ENCODE measurements at regions not wholly inside any gene's neighbourhood (a gene's known extent, or its start where the extent isn't known, plus 50 kb on each side); places are given as distances from the start of the nearest gene placed in this dataset.

DNA sequence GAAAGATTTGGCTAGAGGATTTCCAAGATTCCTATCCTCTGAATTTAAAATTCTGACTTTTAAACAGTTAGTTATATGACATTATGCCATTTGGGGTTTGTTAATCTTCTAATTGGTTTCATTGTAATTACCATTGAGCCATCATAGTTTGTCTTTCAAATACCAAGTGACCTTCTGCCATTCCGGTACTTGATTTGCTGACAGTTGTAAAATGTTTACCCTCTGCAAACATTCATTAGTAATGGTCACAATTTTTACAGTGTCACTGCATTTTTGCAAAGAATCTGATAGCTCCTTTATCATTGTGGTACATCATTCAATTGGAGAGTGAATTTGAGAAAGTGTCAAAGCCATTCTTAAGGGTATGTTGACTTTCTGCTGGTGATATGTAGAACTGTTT lies 645.0 kb upstream of the TBL1XR1 start:
- Mint-ChIP-seq H3K4me3 (ENCODE audit: low read depth, unreplicated experiment) (no peak overlapping the region), H3K36me3 (ENCODE audit: insufficient read depth, unreplicated experiment) (no peaks in the 10 kb centered on the region), H3K9me3 (ENCODE audit: low read depth, unreplicated experiment) (no peaks in the 10 kb centered on the region), H3K27me3 (ENCODE audit: unreplicated experiment) (no peaks in the 10 kb centered on the region), H3K27ac (ENCODE audit: unreplicated experiment) (no peak overlapping the region), H3K4me1 (ENCODE audit: low read depth, unreplicated experiment) (no peaks in the 10 kb centered on the region)
- no peak for DNase-seq
- no TSS peak for BruUV-seq (replicated peaks)
- intact Hi-C loops (cut with micrococcal nuclease; ENCODE audit: unreplicated experiment), result no loop called here
- CTCF ChIA-PET, result interaction anchor here (1.4 kb wide), 1 partner anchor 9 kb away, joined by 6 read pairs; no protein-coding TSS in a partner anchor
- TF ChIP-seq, protein P1, sequence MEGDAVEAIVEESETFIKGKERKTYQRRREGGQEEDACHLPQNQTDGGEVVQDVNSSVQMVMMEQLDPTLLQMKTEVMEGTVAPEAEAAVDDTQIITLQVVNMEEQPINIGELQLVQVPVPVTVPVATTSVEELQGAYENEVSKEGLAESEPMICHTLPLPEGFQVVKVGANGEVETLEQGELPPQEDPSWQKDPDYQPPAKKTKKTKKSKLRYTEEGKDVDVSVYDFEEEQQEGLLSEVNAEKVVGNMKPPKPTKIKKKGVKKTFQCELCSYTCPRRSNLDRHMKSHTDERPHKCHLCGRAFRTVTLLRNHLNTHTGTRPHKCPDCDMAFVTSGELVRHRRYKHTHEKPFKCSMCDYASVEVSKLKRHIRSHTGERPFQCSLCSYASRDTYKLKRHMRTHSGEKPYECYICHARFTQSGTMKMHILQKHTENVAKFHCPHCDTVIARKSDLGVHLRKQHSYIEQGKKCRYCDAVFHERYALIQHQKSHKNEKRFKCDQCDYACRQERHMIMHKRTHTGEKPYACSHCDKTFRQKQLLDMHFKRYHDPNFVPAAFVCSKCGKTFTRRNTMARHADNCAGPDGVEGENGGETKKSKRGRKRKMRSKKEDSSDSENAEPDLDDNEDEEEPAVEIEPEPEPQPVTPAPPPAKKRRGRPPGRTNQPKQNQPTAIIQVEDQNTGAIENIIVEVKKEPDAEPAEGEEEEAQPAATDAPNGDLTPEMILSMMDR (IDR thresholded peaks at IDR 0.05; ENCODE audit: unreplicated experiment), result no peak

DNA sequence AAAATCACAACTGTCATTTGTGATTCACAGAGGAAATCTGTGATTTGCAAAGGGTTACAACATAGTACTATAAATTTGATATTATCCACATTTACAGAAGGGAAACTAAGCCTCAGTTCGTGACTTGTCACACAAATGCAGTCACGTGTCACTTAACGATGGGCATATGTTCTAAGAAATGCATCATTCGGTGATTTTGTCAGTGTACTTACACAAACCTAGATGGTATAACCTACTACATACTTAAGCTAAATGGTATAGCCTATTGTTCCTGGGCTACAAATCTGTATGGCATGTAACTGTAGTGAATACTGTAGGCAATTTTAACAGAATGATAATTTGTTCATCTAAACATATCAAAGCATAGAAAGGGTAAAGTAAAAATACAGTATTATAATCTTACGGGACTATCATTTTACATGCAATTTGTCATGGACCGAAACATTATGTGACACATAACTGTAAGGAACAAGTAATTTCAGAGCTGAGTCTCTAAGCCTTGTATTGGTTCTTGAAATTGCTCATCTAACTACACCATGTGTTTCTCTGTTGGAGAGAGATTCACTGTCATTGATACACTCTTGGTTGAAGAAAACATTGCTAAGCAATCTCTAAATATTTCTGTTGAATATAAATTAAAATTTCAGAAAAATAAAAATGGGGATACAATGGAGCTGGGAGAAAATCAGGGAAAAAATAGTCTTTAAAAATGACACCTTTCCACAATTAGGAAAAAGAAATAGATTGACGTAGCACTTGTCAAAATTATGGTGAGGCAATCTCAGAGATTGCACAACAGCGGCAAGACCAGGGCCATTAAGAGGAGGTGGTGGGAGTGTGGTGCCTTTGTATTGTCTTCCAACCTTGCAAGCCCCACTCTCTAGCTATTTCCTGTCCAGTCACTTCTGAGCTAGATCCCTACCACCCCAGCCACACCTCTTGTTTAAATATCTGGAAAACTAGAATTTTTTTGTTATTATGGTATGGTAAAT lies 645.8 kb upstream of the TBL1XR1 start:
- H3K9me3 Mint-ChIP-seq (ENCODE audit: low read depth, unreplicated experiment), result no peaks in the 10 kb centered on the region
- H3K36me3 Mint-ChIP-seq (ENCODE audit: insufficient read depth, unreplicated experiment), result no peaks in the 10 kb centered on the region
- intact Hi-C loops (cut with micrococcal nuclease; ENCODE audit: unreplicated experiment), result no loop called here
- no peak overlapping the region for H3K27ac Mint-ChIP-seq (ENCODE audit: unreplicated experiment)
- TF ChIP-seq, protein P1 (IDR thresholded peaks at IDR 0.05; ENCODE audit: unreplicated experiment), result no peak
- H3K4me1 Mint-ChIP-seq (ENCODE audit: low read depth, unreplicated experiment), result no peaks in the 10 kb centered on the region
- H3K27me3 Mint-ChIP-seq (ENCODE audit: unreplicated experiment), result no peaks in the 10 kb centered on the region
- CTCF ChIA-PET, result interaction anchor here (0.6 kb wide), 2 partner anchors 154 to 581 kb away, joined by 3 read pairs; no protein-coding TSS in a partner anchor
- no TSS peak for BruUV-seq (replicated peaks)
- no peak overlapping the region for H3K4me3 Mint-ChIP-seq (ENCODE audit: low read depth, unreplicated experiment)
- no peak for DNase-seq

DNA sequence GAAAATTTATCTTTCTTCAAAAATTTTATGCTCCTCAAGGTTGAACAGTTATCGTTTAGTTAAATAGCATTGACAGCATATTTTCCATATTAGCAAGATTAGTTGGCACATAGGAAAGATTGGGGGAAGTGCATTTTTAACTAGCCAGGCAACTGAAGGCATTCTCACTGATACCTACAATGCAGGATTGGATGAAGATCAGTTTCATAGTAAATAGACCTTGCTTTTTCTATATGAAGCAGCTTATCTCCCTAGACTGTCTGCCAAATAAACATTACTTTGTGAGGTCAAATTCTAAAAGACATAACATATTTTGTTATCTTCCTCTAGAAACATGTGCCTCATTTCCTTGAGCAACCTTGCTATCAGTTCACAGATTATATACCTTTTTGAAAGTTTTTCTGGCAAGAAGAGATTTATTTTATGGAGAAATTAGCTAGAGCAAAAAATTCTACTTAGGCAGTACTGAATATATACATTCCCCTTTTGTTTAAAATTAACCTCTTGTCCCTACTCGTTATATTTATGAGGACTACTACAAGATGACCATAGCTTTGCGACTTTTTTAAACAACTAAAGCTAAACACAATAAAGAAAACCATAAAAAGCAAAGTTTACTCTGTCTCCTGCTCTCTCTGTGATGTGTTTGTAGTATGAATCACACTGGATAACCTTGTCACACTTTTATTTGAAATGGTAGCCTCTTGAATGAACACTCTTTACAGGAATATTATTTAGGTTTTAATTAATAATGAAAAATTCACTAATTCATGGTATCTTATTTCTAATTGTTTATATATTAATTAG lies 654.9 kb upstream of the TBL1XR1 start:
- DNase-seq, result no peak
- Mint-ChIP-seq H3K4me3 (ENCODE audit: low read depth, unreplicated experiment) (no peak overlapping the region), H3K9me3 (ENCODE audit: low read depth, unreplicated experiment) (peaks cover under 1% of the 10 kb centered on the region), H3K4me1 (ENCODE audit: low read depth, unreplicated experiment) (peaks cover 10% of the 10 kb centered on the region), H3K27me3 (ENCODE audit: unreplicated experiment) (no peaks in the 10 kb centered on the region), H3K36me3 (ENCODE audit: insufficient read depth, unreplicated experiment) (no peaks in the 10 kb centered on the region), H3K27ac (ENCODE audit: unreplicated experiment) (no peak overlapping the region)
- intact Hi-C loops (cut with micrococcal nuclease; ENCODE audit: unreplicated experiment), result no loop called here
- TF ChIP-seq, protein P1 (IDR thresholded peaks at IDR 0.05; ENCODE audit: unreplicated experiment), result no peak
- BruUV-seq (replicated peaks), result no TSS peak
- CTCF ChIA-PET, result interaction anchor here (0.6 kb wide), 1 partner anchor 233 kb away, joined by 3 read pairs; no protein-coding TSS in a partner anchor

DNA sequence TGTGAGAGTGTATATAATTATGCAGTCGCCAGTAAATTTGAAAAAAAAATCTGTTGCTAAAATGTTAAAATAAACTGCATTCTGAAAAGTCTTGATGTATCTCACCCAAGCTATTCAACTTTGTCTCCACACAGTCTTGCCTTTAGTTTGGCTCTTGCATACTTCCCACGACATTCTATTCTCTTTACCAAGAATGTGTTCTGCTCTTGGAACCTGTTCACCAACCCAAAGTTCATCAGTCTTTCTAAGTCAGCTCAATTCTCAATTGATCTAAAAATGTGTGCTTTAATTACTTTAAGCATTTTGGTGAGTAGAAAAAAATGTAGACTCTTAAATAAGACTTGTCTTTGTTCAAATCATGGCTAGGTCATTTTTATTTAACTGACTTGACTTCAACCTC lies 657.7 kb upstream of the TBL1XR1 start:
- H3K4me1 Mint-ChIP-seq (ENCODE audit: low read depth, unreplicated experiment), result peaks cover 10% of the 10 kb centered on the region
- H3K36me3 Mint-ChIP-seq (ENCODE audit: insufficient read depth, unreplicated experiment), result no peaks in the 10 kb centered on the region
- intact Hi-C loops (cut with micrococcal nuclease; ENCODE audit: unreplicated experiment), result no loop called here
- H3K9me3 Mint-ChIP-seq (ENCODE audit: low read depth, unreplicated experiment), result peaks cover 12% of the 10 kb centered on the region
- no TSS peak for BruUV-seq (replicated peaks)
- no peak for DNase-seq
- H3K27me3 Mint-ChIP-seq (ENCODE audit: unreplicated experiment), result no peaks in the 10 kb centered on the region
- no peak overlapping the region for H3K27ac Mint-ChIP-seq (ENCODE audit: unreplicated experiment)
- TF ChIP-seq, protein P1 (IDR thresholded peaks at IDR 0.05; ENCODE audit: unreplicated experiment), result no peak
- CTCF ChIA-PET, result no interaction called here
- no peak overlapping the region for H3K4me3 Mint-ChIP-seq (ENCODE audit: low read depth, unreplicated experiment)

Data from Calu3 (cell line).